ENCODE measurements at regions not wholly inside any gene's neighbourhood (a gene's known extent, or its start where the extent isn't known, plus 50 kb on each side); places are given as distances from the start of the nearest gene placed in this dataset.

DNA sequence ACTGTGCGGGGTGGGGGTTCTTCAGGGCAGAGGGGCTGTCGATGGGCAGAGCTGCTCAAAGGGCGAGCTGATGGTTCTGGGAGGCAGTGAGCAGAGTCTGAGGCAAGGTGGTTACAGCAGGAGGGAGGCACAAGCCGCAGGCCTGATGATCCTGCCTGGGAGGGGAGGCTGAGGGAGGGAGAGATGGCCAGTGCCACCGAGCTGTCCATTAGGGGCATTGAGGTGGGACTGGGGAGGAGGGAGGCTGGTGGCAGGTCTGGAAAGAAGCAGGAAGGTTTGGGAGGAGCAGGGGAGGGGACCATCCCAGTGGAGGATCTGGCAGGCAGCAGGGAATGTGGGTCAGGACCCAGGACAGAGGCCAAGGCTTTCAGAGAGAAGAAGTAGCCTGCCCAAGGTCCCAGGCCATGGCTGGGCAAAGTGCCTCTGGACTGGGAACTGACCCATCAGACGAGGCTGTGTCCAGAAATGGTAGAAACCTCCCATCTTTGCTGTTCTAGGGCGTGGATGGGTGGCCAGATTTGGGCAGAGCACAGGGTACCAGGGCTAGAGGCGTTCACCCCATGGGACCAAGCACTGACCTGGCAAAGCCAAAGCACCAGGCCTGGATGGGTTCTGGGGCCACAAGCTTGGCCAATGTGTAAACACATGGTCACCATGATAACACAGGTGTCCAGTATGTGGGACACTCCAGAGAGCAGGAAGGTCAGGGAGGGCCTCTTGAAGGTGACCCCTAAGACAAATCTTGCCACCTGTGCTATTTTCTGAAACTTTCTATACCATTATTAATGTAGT lies 55.5 kb downstream of the INHBB start:
- no peak for DNase-seq

DNA sequence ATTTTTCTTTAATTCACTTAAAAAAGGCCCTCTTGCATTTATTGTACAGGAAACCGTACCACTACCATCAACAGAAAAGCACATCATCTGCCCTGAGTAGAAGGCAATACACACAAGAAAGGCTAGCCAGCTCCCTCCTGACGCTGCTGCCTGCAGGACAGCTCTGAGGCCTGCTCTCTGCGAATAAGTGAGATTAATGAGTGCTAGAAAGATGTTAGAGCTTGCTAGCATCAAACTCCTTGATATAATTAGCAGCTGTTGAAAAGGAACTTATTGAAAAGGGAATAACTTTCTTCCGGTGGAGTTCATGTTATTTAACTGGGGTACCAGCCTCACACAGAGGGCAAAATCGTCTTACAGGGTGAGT lies 56.1 kb downstream of the INHBB start:
- DNase-seq: no peak

DNA sequence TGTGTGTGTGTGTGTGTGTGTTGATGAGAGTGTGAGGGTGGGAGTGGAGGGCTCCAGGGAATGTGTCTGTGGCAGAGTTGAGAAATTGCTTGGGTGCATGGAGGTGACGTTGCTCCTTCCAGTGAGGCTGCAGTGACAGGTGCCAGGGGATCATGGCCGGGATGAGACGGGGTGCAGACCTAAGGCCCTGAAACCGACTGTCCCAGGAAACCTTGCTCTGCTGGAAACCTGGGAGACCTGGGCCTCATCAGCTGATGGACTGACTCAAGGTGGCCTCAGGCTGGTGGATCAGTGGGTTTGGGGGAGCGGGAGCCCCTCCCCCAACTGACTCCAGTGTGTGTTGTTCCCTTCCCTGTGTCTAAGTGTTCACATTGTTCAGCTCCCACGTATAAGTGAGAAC lies 56.6 kb downstream of the INHBB start:
- no peak for DNase-seq

DNA sequence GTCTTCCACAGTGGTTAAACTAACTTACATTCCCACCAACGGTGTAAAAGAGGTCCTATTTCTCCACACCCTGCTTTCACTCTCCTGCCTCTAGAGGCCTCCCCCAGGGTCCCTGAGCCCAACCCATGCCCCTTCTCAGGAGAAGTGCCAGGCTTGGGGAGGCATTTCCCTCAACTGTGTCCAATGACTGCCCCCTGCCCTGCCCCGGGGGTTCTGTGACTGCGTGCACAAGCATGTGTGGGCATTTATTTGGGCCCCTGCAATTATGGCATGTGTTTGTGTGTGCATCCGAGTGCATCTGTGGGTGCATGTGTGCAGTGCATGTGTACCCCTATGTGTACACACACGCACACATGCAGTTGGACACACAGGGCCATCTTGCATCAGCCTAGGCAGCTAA lies 57.3 kb downstream of the INHBB start:
- no peak for DNase-seq

DNA sequence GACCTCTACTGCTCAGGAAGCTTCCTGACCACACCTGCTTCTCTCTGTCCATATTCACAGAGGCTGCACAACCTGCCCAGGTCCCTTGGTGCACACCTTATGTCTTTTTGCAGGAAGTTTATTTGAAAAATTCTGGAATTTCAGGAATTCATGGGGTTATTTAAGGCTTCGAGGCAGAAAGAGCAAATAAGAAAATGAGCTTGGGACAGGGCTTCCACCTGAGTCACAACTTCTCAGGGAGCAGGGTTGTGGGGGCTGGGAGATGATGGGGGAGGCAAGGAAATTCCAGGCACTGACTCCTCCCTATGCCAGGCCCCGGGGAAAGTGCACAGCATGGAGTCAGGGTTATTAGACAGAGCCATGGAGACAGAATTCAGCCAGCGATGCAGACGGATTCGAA lies 57.7 kb downstream of the INHBB start:
- DNase-seq: no peak

DNA sequence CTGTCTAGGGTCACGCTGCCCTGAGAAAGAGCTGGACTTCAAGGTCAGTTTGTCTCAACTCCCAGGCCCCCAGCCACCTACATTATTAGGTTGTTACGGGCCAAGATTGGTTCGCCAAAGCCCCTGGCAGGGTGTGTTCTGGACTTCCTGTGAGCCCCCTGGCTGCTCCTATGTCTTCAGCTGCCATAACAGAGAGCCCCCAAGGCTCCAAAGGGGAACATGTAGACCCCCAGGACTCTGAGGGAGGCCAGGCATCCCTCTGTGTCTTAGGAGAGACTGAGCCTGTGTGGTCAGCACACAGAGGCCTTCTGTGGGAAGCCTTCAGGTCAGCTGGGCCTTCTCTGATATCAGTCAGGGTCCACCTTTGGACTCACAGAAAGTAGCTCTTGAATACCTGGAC lies 58.3 kb downstream of the INHBB start:
- no peak for DNase-seq

DNA sequence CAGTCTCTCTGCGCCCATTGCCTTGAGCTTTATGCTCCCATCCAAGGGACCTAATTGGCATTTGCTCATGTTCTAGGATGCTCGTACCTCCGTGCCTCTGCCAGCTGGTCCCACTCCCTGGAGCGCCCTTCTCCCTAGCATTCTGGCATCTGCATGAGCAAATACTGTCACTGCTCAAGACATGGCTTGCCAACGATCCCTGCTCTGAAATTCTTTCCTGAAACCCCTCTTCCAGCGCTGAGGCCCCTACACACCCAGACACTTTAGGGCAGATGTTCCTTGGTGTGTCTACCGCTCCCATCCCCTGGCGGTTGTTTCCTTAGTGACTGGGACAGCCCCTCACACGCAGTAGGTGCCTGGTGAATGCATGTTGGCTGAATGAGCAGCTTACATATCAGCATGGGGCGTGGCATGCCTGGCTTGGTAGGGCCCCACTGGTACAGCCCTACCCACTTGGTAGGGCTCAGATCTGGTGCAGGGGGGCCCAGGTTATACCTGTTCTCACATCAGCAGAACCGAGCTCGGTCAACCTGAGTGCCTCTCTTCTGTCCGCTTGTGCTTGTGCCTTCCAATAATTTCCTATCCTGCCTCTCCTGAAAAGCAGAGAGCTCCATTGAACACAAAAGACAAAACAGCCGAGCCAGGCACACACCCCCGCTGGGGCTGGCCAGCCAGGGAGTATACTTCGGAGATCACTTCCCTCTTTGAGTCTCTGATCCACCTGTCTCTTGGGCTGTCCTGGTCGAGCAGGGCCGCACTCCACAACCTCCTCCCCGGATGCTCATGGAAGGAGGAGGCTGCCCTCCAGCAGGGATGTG lies 59.2 kb downstream of the INHBB start:
- DNase-seq: no peak

DNA sequence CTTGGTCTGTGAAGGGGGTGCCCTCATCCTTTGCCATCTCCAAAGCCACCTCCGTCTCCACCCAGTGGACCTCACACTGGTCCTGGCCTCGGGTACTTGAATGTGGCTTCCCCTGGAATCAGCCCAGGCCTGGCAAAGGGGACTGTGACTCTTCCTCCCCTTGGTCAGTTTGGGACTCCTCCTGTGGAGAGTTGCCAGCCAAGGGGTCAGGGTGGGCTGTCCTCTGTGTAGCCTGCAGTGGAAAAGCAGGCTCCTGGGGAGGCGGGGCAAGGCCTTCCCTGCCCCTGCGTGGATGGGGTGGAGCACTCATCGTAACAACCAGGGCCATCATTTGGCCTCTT lies 59.8 kb downstream of the INHBB start:
- no peak for DNase-seq

DNA sequence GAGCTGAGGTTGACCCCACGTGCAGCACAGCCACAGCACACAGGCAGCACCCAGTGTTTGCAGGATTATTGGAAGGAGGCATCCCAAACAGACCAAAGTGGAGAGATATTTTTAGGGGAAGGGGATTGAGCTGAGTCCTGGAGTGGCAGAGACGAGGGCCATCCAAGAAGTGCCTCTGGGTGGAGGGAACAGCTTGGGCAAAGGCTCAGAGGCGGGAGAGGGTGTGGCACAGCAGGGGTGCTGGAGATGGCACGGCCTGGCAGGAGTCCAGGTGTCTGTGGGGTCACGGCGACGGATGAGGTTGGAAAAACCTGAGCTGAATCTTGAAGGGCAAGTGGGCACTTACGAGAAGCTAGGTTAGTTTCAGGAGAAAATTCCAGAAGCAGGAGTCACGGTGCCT lies 60.6 kb downstream of the INHBB start:
- no peak for DNase-seq

DNA sequence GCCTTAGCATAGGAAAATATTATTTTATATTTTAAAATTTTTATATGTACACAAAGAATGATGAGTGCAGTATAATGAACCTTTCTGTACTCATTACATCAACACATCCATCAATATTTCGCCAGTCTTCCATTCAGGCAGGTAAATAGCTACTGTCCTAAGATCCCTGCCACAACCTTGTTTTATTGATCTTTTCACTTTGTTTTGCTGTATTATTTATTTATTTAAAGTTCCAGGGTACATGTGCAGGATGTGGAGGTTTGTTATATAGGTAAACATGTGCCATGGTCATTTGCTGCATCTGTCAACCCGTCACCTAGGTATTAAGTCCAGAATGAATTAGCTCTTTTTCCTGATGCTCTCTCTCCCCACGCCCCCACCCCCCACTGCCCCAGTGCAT lies 64.6 kb downstream of the INHBB start:
- DNase-seq: no peak

DNA sequence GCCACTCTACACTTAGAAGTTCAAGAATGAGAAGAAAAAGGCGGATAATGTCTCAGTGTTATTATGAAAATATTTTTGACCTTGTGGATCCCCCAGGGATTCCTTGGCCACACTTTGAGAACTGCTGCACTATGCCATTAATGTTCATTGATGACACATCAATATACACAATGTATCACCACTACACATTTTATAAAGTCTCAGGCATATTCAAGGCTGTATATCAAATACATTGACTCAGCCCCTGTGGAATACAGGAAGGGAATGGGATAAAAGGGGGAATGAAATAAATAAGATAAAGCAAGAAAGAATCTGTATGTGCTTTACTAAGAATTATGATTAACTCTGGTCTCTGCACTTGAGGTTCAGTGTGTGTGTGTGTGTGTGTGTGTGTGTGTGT lies 69.1 kb downstream of the INHBB start:
- no peak for DNase-seq

DNA sequence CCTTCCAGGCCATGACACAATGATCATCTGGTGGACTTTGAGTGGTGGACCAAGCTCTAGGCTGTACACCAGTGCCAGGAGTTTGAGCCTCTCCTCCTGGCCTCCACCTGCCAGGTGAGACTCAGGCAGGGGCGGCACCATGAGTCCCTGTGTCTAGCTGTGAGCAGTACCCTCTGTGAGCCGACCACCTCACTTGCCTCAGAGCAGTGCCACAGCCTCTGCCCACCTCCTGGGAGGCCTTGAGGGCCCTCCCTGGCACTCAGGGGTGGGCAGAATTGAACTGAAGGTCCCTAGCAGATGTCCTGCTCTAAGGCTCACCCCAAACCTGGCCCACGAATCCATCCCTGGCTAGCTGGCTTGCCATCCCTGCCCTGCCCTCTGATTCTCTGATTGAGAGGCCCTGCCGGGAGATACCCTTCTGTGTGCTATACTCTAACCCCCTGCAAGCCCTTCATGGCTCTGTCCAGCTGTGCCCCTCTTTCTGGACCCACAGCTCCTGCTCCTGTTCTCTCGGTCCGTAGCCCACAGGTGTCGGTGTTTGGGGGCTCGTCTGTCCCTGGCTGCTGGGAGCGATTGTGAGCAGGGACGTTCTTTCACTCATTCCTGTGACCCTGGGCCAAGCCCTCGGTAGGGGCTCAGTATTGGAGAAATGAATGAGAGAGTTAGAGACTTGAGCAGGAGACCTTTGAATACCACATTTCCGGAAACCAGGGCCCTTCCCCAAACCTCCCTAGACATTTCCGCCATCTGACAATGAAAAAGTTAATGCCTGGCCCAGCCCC lies 70.0 kb downstream of the INHBB start:
- no peak for DNase-seq

DNA sequence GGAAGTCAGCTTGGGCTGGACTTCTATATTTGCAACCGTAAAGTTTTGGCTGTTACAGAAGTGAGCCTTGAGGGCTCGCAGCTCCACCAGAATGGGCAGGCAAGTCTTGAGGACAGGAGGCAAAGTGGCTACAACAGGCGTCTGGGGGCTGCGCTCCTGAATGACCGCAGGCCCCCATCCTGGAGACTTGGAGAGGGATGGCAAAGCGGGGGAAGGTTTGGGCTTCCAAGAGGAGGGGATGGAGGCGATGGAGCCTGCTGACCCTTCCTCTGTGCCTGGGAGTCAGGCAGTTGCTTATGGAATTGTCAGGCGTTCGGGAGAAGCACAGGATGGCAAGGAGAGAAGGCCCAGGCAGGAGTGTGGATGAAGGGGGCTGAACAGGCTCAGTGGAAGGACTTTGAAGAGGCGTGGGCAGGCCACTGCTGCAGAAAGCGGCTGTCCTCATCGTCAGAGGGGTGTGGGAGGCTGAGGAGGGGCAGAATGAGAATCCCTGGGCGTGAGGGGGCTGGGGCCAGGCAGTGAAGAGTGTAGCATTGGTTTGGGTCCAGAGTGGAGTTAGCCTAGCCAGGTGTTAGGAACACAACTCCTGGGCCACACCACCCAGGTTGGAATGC lies 72.3 kb downstream of the INHBB start:
- no peak for DNase-seq

DNA sequence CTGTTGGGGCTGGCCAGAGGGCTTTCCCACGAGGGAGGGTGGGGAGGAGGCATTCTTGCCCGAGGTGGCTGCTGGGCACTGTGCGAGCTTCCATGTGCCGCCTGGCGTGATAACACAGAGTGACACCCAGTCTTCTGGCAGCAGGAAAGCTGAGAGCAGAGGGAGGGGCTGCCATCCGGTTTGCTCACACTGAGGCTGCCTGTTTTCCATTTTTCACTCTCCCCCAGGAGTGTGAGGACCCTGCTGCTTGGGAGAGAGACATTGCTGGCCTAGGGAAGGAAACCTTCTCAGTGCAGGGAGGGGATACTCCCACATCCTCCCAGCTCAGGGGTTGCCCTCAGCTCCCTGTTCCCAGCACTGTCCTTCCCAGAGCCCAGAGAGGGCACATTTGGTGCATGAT lies 73.1 kb downstream of the INHBB start:
- no peak for DNase-seq

DNA sequence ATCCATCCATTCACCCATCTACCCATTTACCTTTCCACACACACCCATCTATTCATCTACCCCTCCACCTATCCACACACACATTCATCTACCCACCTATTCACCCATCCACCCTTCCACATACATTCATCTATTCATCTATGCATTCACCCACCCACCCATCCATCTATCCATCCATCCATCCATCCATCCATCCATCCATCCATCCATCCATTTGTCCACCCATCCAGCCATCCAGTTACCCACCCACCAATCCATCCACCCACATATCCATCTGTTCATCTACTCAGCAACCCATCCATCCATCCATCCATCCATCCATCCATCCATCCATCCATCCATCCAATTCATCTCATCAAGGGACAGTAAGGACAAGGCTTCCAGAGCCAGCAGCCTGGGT lies 74.0 kb downstream of the INHBB start:
- no peak for DNase-seq

DNA sequence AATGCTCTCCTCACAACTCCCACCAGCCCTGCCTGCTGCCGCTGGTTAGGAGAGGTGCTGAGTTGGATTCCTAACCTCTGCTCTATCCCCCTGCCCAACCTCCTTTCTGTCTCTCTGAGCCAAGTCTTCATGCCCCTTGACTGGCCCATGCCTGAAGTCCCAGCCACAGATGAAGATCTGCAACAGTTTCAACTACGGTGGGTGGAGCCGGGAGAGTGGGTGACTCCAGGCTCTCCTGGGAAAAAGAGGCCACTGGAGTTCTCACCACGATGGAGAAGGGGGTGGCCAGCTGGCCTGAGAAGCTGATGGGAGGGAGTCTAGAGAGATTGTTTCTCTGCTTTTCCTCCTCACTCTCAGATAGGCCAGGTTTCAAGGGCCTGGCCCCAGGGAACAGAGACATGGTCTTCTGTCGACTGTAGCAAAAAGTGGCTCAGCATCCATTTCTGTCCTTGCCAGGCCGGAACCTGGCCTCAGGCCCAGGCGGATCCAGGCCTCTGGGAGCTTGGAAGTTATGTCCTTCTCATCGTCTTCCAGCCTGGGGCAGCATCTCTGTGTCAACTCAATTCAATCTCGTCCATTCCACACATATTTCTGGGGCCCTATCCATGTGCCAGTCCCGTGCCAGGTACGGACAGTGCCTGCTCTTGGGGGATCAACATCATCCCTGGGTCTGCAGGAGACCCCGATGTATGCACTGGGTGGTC lies 75.3 kb downstream of the INHBB start:
- DNase-seq: no peak

DNA sequence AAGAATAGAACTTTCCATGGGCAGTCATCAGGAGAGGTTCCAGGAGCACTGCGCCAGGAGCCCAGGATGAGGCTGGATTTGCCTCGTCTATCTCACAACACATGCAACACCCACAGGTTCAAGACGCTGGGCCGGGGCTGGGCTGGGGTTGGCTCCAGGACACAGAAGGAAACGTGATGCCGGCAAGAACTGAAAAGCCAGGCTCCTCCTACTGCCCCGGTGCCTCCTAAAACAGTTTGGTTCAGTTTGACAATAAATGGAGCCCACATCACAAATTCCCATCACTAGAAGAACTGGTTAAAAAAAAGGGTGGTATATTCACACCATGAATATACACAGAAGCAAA lies 75.9 kb downstream of the INHBB start:
- no peak for DNase-seq

DNA sequence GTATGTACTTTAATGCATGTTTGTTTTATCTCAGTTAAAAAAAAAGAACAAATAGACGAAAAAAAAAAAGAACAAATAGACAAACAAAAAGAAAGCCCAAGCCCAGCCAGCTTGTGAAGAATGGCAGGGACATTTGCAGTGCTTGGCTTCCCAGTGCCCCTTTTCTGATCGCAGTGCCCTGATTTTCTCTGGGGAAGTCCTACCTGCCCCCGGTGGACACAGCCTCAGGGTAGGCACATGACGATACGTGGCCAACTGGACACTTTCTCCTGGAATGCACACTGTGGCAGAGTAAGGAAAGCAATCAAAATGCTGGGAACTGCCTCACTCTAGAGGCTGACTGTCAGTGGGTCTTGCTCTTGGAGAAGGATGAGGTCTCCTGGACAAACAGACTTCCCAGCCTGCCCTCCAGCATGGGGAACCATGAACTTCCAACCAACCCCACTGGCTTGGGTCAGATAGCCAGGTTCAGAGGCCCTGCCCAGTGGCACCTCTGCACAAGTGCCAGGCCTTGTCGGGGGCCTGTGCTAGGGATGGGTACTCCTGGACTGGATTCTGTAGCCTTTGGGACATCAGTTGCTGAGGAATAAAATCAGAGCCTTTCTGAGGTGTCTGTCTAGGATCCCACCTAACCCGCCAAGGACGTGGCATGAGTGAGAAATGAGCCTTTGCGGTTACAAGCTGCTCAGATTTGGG lies 76.7 kb downstream of the INHBB start:
- DNase-seq: no peak

DNA sequence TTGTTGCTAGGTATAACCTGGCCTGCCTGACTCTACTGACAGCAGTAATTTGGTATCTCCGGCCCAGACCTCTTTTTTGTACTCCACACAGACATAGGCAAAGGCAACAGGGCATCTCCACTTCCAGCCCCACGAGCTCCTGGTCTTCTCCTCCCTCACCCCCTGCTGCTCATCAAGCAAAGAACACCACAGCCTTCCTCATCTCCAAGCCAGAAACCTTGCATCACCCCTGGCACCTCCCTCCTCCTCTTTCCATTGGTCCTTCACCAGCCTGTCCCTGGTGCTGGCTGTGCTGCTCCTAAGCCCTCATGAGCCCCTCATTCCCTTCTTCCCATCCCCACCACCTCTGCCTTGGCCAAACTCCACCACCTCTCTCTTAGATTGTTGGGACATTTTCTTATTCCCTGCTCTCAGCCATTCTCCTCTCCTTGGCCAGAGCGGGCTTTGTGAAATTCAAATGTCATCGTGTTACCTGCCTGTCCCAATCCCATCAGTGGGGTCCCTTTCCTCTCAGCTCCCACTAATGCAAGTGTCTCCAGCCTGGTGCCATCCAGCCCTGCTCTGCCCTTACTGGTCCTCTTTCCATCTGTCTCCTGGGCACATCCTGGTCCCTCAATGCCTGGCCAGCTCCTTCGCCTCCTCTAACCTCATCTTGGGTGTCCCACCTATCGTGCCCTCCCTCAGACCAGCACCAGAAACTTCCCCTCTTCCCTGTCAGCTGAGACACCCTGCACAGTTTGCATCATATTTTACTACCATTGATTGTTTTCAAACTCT lies 77.4 kb downstream of the INHBB start:
- no peak for DNase-seq

DNA sequence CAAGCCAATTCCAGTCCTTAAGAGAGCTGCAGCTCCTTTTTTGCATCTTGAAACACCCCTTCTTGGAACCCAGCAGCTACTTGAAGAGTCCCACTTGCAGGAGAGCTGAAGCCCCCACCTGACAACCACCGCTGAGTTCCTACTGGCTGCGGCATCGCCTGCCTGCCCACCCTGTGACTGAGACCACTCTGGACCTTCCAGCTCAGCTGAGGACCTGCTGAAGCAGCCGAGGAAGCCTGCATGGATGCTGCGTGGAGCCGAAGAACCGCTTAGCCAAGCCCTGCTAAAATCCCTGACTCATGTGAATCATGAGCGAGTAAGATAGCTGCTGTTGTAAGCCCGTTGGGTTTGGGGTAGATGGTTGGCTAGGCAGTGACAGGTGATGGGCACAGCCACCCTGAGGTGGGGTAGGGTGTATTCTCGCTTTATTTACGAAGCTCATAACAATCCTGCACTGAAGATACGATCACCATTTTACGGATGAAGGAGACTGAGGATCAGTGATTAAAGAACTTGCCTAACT lies 78.4 kb downstream of the INHBB start:
- no peak for DNase-seq

DNA sequence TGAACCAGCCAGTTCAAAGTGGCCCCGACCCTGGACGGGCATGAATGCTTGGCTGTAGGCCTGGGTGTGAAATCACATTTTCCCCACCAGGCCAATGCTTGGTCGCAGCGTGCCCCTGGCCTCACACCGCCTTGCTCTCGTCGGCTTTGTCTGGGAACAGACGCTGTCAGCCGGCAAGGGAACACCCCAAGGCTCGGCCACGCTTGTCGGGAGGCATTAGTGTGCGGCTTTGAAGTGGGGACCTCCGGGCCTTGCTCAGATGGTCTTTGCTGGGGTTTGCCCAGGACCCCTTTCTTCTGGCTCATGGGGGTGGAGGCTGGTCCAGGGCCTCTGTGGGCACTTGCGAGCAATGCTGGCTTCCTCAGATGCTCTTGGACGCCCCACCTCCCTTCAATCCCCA lies 79.1 kb downstream of the INHBB start:
- DNase-seq: no peak

All from T-helper 9 cell (primary cell).